ENCODE measurements at regions not wholly inside any gene's neighbourhood (a gene's known extent, or its start where the extent isn't known, plus 50 kb on each side); places are given as distances from the start of the nearest gene placed in this dataset.

DNA sequence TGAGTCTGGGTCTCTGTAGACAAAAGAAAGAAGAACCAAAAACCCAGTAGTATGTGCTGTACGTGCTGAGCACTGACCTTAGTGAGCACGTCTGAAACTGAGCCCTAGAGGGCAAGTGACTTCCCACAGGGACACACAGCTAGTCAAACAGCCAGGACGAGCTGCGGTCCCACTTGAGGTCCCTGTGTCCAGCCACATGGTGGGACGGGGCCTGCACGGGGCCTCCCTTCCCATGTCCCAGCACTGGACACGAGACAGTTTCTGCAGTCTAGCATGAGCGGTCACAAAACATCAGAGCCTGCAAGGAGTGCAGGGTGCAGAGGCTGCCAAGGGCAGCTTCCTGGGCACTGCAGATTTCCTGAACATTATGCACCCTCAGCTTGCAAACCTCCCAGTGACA is 121.6 kb downstream of the NCOR2 start:
- H3K27ac ChIP-seq (replicated peaks), result no peak overlapping the region
- no peaks in the 10 kb centered on the region for H3K27me3 ChIP-seq (ENCODE audit: insufficient read depth, poor library complexity, severe bottlenecking)

DNA sequence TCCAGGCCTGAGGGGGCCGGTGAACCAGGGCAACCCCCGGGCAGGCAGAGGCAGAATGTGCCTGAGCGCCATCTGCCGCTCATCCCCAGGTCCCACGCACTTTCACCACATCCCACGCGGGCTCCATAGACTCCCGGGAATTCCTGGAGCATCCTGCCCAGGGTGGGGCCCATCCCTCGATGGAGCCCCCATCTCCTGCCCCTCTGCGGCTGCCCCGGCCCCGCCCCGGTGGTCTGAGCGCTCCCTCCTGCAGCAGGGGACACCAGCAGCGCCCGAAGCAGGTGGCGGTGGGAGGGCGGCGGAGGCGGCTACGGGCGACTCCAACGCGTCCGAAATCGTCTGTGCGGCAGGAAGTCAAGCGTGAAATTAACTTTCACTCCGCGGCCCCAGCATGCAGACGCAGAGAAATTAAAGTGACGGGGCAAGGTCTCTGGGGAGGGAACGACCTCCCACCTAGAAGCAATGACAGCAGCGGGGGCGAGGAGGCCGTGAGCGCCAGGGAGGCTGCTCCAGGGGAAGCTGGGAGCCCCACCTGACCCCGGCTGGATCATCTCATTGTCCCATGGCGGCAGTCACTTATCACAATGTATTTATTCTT is 122.2 kb downstream of the NCOR2 start:
- no peak for TF ChIP-seq SPI1 (IDR thresholded peaks at IDR 0.05; ENCODE audit: borderline replicate concordance, low read depth)
- no peak for TF ChIP-seq GABPA (IDR thresholded peaks at IDR 0.05; ENCODE audit: low read depth)
- TF ChIP-seq, protein P1, sequence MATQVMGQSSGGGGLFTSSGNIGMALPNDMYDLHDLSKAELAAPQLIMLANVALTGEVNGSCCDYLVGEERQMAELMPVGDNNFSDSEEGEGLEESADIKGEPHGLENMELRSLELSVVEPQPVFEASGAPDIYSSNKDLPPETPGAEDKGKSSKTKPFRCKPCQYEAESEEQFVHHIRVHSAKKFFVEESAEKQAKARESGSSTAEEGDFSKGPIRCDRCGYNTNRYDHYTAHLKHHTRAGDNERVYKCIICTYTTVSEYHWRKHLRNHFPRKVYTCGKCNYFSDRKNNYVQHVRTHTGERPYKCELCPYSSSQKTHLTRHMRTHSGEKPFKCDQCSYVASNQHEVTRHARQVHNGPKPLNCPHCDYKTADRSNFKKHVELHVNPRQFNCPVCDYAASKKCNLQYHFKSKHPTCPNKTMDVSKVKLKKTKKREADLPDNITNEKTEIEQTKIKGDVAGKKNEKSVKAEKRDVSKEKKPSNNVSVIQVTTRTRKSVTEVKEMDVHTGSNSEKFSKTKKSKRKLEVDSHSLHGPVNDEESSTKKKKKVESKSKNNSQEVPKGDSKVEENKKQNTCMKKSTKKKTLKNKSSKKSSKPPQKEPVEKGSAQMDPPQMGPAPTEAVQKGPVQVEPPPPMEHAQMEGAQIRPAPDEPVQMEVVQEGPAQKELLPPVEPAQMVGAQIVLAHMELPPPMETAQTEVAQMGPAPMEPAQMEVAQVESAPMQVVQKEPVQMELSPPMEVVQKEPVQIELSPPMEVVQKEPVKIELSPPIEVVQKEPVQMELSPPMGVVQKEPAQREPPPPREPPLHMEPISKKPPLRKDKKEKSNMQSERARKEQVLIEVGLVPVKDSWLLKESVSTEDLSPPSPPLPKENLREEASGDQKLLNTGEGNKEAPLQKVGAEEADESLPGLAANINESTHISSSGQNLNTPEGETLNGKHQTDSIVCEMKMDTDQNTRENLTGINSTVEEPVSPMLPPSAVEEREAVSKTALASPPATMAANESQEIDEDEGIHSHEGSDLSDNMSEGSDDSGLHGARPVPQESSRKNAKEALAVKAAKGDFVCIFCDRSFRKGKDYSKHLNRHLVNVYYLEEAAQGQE (IDR thresholded peaks at IDR 0.05; ENCODE audit: insufficient replicate concordance, low read depth), result no peak
- no peak for TF ChIP-seq POLR2AphosphoS5 (IDR thresholded peaks at IDR 0.05; ENCODE audit: low read depth)
- TF ChIP-seq, protein P2, sequence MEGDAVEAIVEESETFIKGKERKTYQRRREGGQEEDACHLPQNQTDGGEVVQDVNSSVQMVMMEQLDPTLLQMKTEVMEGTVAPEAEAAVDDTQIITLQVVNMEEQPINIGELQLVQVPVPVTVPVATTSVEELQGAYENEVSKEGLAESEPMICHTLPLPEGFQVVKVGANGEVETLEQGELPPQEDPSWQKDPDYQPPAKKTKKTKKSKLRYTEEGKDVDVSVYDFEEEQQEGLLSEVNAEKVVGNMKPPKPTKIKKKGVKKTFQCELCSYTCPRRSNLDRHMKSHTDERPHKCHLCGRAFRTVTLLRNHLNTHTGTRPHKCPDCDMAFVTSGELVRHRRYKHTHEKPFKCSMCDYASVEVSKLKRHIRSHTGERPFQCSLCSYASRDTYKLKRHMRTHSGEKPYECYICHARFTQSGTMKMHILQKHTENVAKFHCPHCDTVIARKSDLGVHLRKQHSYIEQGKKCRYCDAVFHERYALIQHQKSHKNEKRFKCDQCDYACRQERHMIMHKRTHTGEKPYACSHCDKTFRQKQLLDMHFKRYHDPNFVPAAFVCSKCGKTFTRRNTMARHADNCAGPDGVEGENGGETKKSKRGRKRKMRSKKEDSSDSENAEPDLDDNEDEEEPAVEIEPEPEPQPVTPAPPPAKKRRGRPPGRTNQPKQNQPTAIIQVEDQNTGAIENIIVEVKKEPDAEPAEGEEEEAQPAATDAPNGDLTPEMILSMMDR (IDR thresholded peaks at IDR 0.05; ENCODE audit: insufficient read depth, low read length), result no peak
- Histone ChIP-seq H3K4me3 (replicated peaks; ENCODE audit: insufficient read depth, low read length) (no peak overlapping the region), H3K27ac (replicated peaks) (no peak overlapping the region), H3K27me3 (ENCODE audit: insufficient read depth, poor library complexity, severe bottlenecking) (no peaks in the 10 kb centered on the region)
- no peak for DNase-seq (ENCODE audit: low read depth in 1 of 2, low spot score in 1 of 2)

More for the DNA sequence above, 121.6 kb downstream of the NCOR2 start:
- H3K4me3 ChIP-seq (replicated peaks; ENCODE audit: insufficient read depth, low read length), result no peak overlapping the region
- TF ChIP-seq, protein P2 (IDR thresholded peaks at IDR 0.05; ENCODE audit: insufficient read depth, low read length), result no peak
- TF ChIP-seq POLR2AphosphoS5 (IDR thresholded peaks at IDR 0.05; ENCODE audit: low read depth), result no peak
- no peak for DNase-seq (ENCODE audit: low read depth in 1 of 2, low spot score in 1 of 2)

GRCh38 chr12:124443931-124444712 is 123.3 kb downstream of the NCOR2 start:
- DNase-seq (ENCODE audit: low read depth in 1 of 2, low spot score in 1 of 2), result no peak
- no peaks in the 10 kb centered on the region for H3K27me3 ChIP-seq (ENCODE audit: insufficient read depth, poor library complexity, severe bottlenecking)
- TF ChIP-seq GABPA (IDR thresholded peaks at IDR 0.05; ENCODE audit: low read depth) (no peak), SPI1 (IDR thresholded peaks at IDR 0.05; ENCODE audit: borderline replicate concordance, low read depth) (no peak), POLR2AphosphoS5 (IDR thresholded peaks at IDR 0.05; ENCODE audit: low read depth) (no peak)
- TF ChIP-seq, protein P2 (IDR thresholded peaks at IDR 0.05; ENCODE audit: insufficient read depth, low read length), result no peak
- TF ChIP-seq, protein P1 (IDR thresholded peaks at IDR 0.05; ENCODE audit: insufficient replicate concordance, low read depth), result no peak
- no peak overlapping the region for H3K4me3 ChIP-seq (replicated peaks; ENCODE audit: insufficient read depth, low read length)
- H3K27ac ChIP-seq (replicated peaks), result no peak overlapping the region

Measured in HL-60 (cell line).